AG04450 (cell line): ENCODE measurements at regions not wholly inside any gene's neighbourhood (a gene's known extent, or its start where the extent isn't known, plus 50 kb on each side); places are given as distances from the start of the nearest gene placed in this dataset.

ENCODE experiments used
- CTCF ChIA-PET: fragments of 300-600, 350-600 bp; formaldehyde crosslinking; extraction: SDS; loops from one replicate; lab custom pipeline; 2022; ENCODE audit warnings: antibody characterized with exemption, inconsistent platforms; lab: Charles Lee
- POLR2A ChIA-PET: fragments of 350-600 bp; formaldehyde crosslinking; extraction: SDS; loops from one replicate; lab custom pipeline; 2021; ENCODE audit warnings: antibody characterized with exemption, inconsistent platforms; lab: Yijun Ruan, JAX
- DNase-seq: peaks from one replicate; pipeline ENCODE4 v3.0.0-alpha.2; 2011; ENCODE audit warnings: low read depth, low spot score
- H3K27ac ChIP-seq: one replicate; pipeline ENCODE4 v1.5.1; 2012; ENCODE audit warnings: low read depth, low read length, control low read depth
- H3K27me3 ChIP-seq: one replicate; pipeline ENCODE4 v1.6.0; 2012; ENCODE audit warnings: low read length; ENCODE audit not compliant: control insufficient read depth, insufficient read depth
- H3K4me3 ChIP-seq: 2 replicates; pipeline ENCODE4 v1.5.1; 2011; ENCODE audit warnings: mild to moderate bottlenecking, low read depth, low read length, control low read depth
- H3K9me3 ChIP-seq: 2 replicates; pipeline ENCODE4 v1.5.1; 2012; ENCODE audit warnings: low read length; ENCODE audit not compliant: control insufficient read depth, insufficient read depth
- TF ChIP-seq, protein P1 (sequence below): IDR thresholded peaks from 2 replicates; pipeline ENCODE4 v1.5.1; 2011; ENCODE audit warnings: low read depth, low read length, control low read depth, inconsistent platforms

DNA sequence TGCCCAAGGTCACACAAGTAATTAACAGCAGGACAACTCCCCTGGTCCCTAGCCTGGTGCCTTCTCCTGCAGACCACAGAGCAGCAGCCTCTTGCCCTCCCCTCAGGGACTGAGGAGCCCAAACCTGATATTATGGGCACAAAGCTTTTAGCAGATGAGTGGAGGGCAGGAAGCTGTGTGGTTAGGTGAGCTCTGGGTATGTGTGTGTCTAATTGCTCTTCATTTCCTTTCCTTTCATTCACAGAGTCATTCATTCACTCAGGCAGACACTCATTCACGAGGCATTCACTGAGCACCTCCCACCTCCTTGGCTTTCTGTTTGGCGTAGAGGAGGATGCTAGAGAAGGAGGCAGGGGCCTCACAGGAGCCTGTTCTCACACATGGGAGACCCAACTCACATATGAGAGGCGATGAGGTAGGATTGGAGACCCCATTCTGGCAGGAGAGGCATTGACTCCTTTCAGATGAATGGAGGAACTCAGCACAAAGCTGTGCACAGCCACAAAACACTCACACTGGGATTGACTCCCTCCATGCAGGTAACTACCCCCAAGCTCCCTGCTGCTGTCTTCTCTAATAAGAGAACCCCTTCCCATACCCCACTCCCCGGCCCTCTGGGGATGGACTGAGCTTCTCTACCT is 306.8 kb upstream of the SKOR2 start:
- TF ChIP-seq, protein P1, sequence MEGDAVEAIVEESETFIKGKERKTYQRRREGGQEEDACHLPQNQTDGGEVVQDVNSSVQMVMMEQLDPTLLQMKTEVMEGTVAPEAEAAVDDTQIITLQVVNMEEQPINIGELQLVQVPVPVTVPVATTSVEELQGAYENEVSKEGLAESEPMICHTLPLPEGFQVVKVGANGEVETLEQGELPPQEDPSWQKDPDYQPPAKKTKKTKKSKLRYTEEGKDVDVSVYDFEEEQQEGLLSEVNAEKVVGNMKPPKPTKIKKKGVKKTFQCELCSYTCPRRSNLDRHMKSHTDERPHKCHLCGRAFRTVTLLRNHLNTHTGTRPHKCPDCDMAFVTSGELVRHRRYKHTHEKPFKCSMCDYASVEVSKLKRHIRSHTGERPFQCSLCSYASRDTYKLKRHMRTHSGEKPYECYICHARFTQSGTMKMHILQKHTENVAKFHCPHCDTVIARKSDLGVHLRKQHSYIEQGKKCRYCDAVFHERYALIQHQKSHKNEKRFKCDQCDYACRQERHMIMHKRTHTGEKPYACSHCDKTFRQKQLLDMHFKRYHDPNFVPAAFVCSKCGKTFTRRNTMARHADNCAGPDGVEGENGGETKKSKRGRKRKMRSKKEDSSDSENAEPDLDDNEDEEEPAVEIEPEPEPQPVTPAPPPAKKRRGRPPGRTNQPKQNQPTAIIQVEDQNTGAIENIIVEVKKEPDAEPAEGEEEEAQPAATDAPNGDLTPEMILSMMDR = no peak
- ChIA-PET POLR2A (no interaction called here), CTCF (no interaction called here)
- Histone ChIP-seq H3K27me3 (no peaks in the 10 kb centered on the region), H3K27ac (no peak overlapping the region), H3K9me3 (peaks cover 26% of the 10 kb centered on the region), H3K4me3 (no peak overlapping the region)
- no peak for DNase-seq

- TF ChIP-seq, protein P1 = no peak
- Histone ChIP-seq H3K4me3 (no peak overlapping the region), H3K27ac (no peak overlapping the region), H3K9me3 (peaks cover 26% of the 10 kb centered on the region), H3K27me3 (no peaks in the 10 kb centered on the region)
- CTCF ChIA-PET = no interaction called here
- POLR2A ChIA-PET = no interaction called here
- no peak for DNase-seq
Measured at GRCh38 chr18:47557160-47557559, 305.7 kb upstream of the SKOR2 start.

- H3K27me3 ChIP-seq = no peaks in the 10 kb centered on the region
- DNase-seq = no peak
- TF ChIP-seq, protein P1 = no peak
- H3K27ac ChIP-seq = no peak overlapping the region
- H3K4me3 ChIP-seq = no peak overlapping the region
- H3K9me3 ChIP-seq = peaks cover 24% of the 10 kb centered on the region
- ChIA-PET POLR2A (no interaction called here), CTCF (no interaction called here)
Measured at GRCh38 chr18:47552783-47553182, 301.3 kb upstream of the SKOR2 start.

DNA sequence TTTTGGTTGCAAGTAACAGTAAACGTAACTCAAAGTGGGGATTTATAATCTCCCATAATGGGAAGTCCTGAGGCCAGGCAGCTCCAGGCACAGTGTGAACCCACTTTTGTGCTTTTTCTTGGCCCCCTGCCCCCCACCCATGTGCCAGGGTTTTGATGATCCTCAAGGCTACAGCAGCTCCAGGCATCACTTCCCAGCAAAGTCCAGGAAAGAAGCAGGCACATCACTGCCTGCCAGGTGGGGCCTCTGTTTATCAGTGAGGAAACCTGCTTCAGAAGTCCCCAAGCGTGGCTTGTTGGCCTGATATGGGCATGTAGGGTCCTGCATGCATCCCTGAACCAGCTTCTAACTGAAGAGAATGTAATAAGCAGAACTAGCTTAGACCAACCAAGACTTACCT is 299.2 kb upstream of the SKOR2 start:
- Histone ChIP-seq H3K4me3 (no peak overlapping the region), H3K9me3 (peaks cover 30% of the 10 kb centered on the region), H3K27ac (no peak overlapping the region), H3K27me3 (no peaks in the 10 kb centered on the region)
- TF ChIP-seq, protein P1 = no peak
- ChIA-PET POLR2A (no interaction called here), CTCF (interaction anchor here (0.5 kb wide), 1 partner anchor 1737 kb away, joined by 4 read pairs; no protein-coding TSS in a partner anchor)
- DNase-seq = no peak

GRCh38 chr18:47549021-47549540 is 297.6 kb upstream of the SKOR2 start:
- ChIA-PET POLR2A (no interaction called here), CTCF (no interaction called here)
- Histone ChIP-seq H3K27me3 (no peaks in the 10 kb centered on the region), H3K27ac (no peak overlapping the region), H3K9me3 (peaks cover 22% of the 10 kb centered on the region; the same call in 1 of the 2 replicates), H3K4me3 (no peak overlapping the region)
- TF ChIP-seq, protein P1 = no peak
- DNase-seq = no peak
